OCI-LY3 (cell line): ENCODE measurements at regions not wholly inside any gene's neighbourhood (a gene's known extent, or its start where the extent isn't known, plus 50 kb on each side); places are given as distances from the start of the nearest gene placed in this dataset.

ENCODE experiments used
- H2AFZ ChIP-seq: fragments of 200-600, 300-600 bp; shearing (Covaris generic); 2 replicates; pipeline ENCODE4 v1.6.0; 2014; ENCODE audit warnings: antibody characterized with exemption, low read depth, low read length
- H3K27ac ChIP-seq: fragments of 200-600, 300-600 bp; sonication (generic); 2 replicates; pipeline ENCODE4 v1.5.1; 2014; ENCODE audit warnings: mild to moderate bottlenecking, low read length, moderate library complexity, mixed read lengths
- H3K27me3 ChIP-seq: fragments of 200-600, 300-600 bp; sonication (generic); 2 replicates; pipeline ENCODE4 v1.6.1; 2014; ENCODE audit warnings: low read depth, low read length, mixed read lengths
- H3K36me3 ChIP-seq: fragments of 200-600, 300-600 bp; sonication (generic); replicated peaks from 2 replicates; pipeline ENCODE3; 2014; ENCODE audit warnings: low read depth, low read length, mixed read lengths
- H3K4me1 ChIP-seq: fragments of 300-600, 200-600 bp; sonication (generic); 2 replicates; pipeline ENCODE4 v1.6.1; 2014; ENCODE audit warnings: low read length, mixed read lengths
- H3K4me2 ChIP-seq: fragments of 200-600, 300-600 bp; sonication (generic); 2 replicates; pipeline ENCODE4 v1.6.1; 2014; ENCODE audit warnings: low read length, mixed read lengths
- H3K4me3 ChIP-seq: fragments of 300-600, 200-600 bp; sonication (generic); 2 replicates; pipeline ENCODE4 v1.5.1; 2014; ENCODE audit warnings: antibody characterized with exemption, mild to moderate bottlenecking, low read length, moderate library complexity
- H3K79me2 ChIP-seq: fragments of 300-600, 200-600 bp; shearing (Covaris generic); 2 replicates; pipeline ENCODE4 v1.6.1; 2014; ENCODE audit warnings: mild to moderate bottlenecking, low read length, mixed read lengths
- H3K9ac ChIP-seq: fragments of 300-600, 200-600 bp; shearing (Covaris generic); 2 replicates; pipeline ENCODE4 v1.6.0; 2014; ENCODE audit warnings: mild to moderate bottlenecking, low read length, moderate library complexity
- H3K9me3 ChIP-seq: fragments of 200-600, 300-600 bp; shearing (Covaris generic); 2 replicates; pipeline ENCODE4 v1.6.1; 2014; ENCODE audit warnings: low read length, mixed read lengths; ENCODE audit not compliant: insufficient read depth
- H4K20me1 ChIP-seq: fragments of 200-600, 300-600 bp; sonication (generic); 2 replicates; pipeline ENCODE4 v1.6.1; 2016; ENCODE audit warnings: low read length, mixed read lengths; ENCODE audit not compliant: insufficient read depth
- CTCF ChIP-seq: fragments of 200-600, 300-600 bp; sonication (generic); IDR thresholded peaks from 2 replicates; pipeline ENCODE4 v1.5.1; 2014; ENCODE audit warnings: antibody characterized with exemption, low read length, low read depth
- EZH2phosphoT487 ChIP-seq: fragments of 200-600 bp; shearing (Covaris generic); IDR thresholded peaks from 2 replicates; pipeline ENCODE4 v1.6.1; 2018; ENCODE audit warnings: antibody characterized with exemption, mixed run types, low read depth

DNA sequence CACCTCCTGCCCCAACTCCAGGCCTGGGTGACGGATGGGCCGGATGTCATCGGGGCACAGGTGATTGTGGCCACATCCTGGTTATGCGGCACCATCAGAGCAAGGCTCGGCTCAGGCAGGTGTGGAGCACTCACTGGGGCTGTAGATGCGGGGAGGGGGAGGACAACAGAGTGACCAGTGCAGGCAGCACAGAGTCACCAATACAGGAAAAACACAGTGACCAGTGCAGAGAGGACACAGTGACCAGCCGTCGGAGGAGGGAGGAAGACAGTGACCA lies 209.1 kb downstream of the BRD1 start:
- Histone ChIP-seq H3K4me2 (no peak overlapping the region), H3K4me1 (no peaks in the 10 kb centered on the region), H3K4me3 (no peak overlapping the region), H4K20me1 (peaks cover 11% of the 10 kb centered on the region), H3K27me3 (no peaks in the 10 kb centered on the region), H2AFZ (no peak overlapping the region), H3K9ac (no peak overlapping the region), H3K9me3 (no peaks in the 10 kb centered on the region), H3K79me2 (peaks cover 7% of the 10 kb centered on the region; the same call in 1 of the 2 replicates), H3K36me3 (peaks cover under 1% of the 10 kb centered on the region), H3K27ac (no peak overlapping the region)
- TF ChIP-seq CTCF (no peak), EZH2phosphoT487 (no peak)

DNA sequence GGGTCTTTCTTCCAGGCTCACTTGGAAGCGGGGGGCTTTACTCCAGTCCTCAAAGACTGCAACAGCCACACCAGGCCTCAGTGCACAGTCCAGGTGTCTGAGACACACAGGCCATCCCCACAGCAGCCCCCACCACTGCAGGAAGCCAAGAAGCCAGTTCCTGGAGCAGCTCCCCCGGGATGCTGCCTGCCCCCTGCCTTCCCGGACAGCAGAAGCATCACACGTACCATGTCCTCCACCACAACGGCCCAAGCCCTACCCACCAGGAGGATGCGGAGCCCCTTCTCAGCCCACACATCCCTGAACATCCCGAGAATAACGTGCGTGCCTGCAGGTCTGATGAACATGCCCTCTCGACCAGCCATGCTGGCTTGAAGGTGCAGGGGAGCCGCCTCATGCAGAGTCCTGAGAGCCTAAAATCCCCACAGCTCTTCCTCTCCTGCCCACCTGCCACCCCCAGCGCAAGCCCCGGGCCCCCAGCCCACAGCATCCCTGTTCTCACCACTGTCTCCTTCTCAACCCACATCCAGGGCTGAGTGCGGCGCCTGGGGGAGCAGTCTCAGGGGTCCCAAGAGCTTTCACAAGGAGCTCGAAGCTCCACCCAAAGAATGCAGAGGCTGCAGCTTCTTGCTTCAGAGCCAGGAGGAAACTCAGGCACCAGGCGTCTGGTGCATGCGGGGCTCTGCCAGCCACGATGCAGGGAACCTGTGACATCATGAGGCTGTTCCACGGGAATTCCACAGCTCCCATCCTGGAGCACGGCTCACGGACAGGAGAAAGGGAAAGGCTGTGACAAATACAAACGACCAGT lies 209.6 kb downstream of the BRD1 start:
- Histone ChIP-seq H3K9me3 (no peaks in the 10 kb centered on the region), H3K27me3 (no peaks in the 10 kb centered on the region), H3K79me2 (peaks cover 9% of the 10 kb centered on the region; the same call in 1 of the 2 replicates), H3K9ac (no peak overlapping the region), H3K36me3 (peaks cover 6% of the 10 kb centered on the region), H4K20me1 (peaks cover 11% of the 10 kb centered on the region), H3K4me3 (no peak overlapping the region), H3K4me1 (no peaks in the 10 kb centered on the region), H3K27ac (no peak overlapping the region), H2AFZ (no peak overlapping the region), H3K4me2 (no peak overlapping the region)
- TF ChIP-seq EZH2phosphoT487: no peak
- TF ChIP-seq CTCF: no peak

DNA sequence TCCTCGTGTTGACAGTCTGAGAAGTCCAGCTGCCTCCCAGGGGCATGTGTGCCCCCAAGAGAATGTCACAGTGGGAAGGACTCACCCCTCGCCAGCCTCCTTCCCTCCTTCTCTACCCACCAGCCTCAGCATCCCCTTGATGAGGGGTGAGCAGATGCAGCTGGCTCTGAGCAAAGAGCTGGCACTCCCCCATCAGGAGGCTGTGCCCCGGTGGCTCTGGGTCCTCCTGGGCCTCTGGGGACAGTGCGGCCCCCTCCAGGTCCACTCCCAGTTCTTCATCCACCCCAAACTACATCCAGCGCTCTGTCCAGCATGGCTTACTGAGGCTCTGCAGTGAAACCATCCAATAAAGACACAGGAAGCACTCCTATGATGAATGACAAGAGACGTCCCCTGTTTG lies 210.4 kb downstream of the BRD1 start:
- Histone ChIP-seq H3K27me3 (no peaks in the 10 kb centered on the region), H3K27ac (no peak overlapping the region), H3K79me2 (peaks cover 10% of the 10 kb centered on the region; the same call in 1 of the 2 replicates), H3K4me2 (no peak overlapping the region), H3K9me3 (no peaks in the 10 kb centered on the region), H3K4me3 (no peak overlapping the region), H3K9ac (no peak overlapping the region), H3K36me3 (peaks cover 10% of the 10 kb centered on the region), H3K4me1 (no peaks in the 10 kb centered on the region), H2AFZ (no peak overlapping the region), H4K20me1 (peaks cover 8% of the 10 kb centered on the region)
- TF ChIP-seq EZH2phosphoT487 (no peak), CTCF (no peak)

DNA sequence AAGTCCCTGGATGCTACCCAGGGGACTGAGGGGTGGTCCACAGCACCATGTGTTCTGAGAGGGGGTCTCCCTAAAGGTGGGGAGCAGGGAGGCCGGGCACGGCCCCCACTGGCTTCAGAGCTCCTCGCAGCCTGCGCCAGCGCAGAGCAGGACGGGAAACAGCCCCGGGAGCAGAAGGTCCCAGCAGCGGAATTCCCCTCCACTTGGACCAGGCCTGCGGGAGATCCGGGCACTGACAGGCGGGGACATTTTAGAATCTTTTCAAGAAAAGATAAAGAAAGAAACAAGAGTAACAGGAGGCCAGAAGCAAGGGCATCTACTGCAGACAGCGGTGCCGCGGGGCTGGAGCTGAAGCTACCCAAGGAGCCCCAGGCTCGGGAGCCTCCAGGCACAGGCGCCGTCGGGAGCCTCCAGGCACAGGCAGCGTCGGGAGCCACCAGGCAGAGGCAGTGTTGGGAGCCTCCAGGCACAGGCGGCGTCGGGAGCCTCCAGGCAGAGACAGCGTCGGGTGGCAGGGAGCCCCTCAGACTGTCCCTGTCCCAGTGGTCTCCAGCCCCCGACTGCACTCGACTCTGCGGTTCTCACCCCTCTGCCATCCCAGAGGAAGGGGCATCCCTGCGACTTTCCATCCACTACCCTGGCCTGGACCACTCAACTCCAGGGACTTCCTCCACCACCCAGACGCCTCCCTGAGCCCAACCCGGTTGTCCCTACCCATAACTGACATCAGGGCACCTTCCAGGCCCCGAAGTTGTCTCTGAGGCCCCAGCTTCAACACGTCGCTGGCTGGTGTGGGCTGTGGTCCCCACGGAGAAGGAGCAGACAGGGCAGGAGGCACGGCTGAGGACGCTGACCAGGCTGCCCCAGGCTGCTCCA lies 211.1 kb downstream of the BRD1 start:
- Histone ChIP-seq H3K4me1 (no peaks in the 10 kb centered on the region), H3K27me3 (no peaks in the 10 kb centered on the region), H3K4me2 (no peak overlapping the region), H4K20me1 (peaks cover 8% of the 10 kb centered on the region), H3K4me3 (no peak overlapping the region), H3K36me3 (peaks cover 10% of the 10 kb centered on the region), H3K9ac (no peak overlapping the region), H3K79me2 (peaks cover 10% of the 10 kb centered on the region; the same call in 1 of the 2 replicates), H2AFZ (no peak overlapping the region), H3K9me3 (no peaks in the 10 kb centered on the region), H3K27ac (no peak overlapping the region)
- TF ChIP-seq EZH2phosphoT487 (no peak), CTCF (no peak)
